Panc1 (cell line): ENCODE measurements at regions not wholly inside any gene's neighbourhood (a gene's known extent, or its start where the extent isn't known, plus 50 kb on each side); places are given as distances from the start of the nearest gene placed in this dataset.

ENCODE experiments used
- POLR2AphosphoS5 ChIP-seq: IDR thresholded peaks from 2 replicates; pipeline ENCODE4 v1.6.1; 2012; ENCODE audit warnings: mild to moderate bottlenecking, low read depth, low read length, moderate library complexity
- TF ChIP-seq, protein P1 (sequence below), 2 experiments: IDR thresholded peaks; 2 replicates each; pipeline ENCODE4 v1.6.1; 2011 to 2012; ENCODE audit warnings: low read depth in 2 of 2, control low read depth in 1 of 2, low read length in 1 of 2, mild to moderate bottlenecking in 1 of 2, moderate library complexity in 1 of 2; ENCODE audit not compliant: insufficient read depth in 1 of 2
- TF ChIP-seq, protein P2 (sequence below): fragments of 450-650 bp; IDR thresholded peaks from 2 replicates; pipeline ENCODE4 v1.5.1; 2017; ENCODE audit warnings: mild to moderate bottlenecking

DNA sequence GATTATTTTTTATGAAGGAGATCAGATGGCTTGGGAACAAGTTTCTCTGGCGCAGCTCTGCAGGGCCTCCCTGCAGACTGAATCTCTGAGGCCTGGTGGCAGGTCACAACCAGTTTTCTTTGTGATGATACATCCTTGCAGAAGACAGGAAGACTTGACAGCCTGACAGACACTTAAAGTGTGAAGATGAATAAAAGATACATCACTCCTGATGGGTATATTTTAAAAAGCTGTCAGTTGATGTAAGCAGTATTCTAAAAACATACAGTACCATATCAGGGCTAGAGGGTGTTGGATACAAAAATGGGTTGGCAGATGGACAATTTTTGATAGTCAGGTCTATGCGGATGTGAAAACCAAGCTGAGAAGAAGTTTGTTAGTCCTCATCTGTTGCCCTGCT is 239.5 kb downstream of the LHFPL1 start:
- TF ChIP-seq, protein P1, sequence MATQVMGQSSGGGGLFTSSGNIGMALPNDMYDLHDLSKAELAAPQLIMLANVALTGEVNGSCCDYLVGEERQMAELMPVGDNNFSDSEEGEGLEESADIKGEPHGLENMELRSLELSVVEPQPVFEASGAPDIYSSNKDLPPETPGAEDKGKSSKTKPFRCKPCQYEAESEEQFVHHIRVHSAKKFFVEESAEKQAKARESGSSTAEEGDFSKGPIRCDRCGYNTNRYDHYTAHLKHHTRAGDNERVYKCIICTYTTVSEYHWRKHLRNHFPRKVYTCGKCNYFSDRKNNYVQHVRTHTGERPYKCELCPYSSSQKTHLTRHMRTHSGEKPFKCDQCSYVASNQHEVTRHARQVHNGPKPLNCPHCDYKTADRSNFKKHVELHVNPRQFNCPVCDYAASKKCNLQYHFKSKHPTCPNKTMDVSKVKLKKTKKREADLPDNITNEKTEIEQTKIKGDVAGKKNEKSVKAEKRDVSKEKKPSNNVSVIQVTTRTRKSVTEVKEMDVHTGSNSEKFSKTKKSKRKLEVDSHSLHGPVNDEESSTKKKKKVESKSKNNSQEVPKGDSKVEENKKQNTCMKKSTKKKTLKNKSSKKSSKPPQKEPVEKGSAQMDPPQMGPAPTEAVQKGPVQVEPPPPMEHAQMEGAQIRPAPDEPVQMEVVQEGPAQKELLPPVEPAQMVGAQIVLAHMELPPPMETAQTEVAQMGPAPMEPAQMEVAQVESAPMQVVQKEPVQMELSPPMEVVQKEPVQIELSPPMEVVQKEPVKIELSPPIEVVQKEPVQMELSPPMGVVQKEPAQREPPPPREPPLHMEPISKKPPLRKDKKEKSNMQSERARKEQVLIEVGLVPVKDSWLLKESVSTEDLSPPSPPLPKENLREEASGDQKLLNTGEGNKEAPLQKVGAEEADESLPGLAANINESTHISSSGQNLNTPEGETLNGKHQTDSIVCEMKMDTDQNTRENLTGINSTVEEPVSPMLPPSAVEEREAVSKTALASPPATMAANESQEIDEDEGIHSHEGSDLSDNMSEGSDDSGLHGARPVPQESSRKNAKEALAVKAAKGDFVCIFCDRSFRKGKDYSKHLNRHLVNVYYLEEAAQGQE (IDR thresholded peaks at IDR 0.05; ENCODE audit: insufficient read depth in 1 of 2, low read depth in 2 of 2, low read length in 1 of 2), result no peak
- TF ChIP-seq, protein P2, sequence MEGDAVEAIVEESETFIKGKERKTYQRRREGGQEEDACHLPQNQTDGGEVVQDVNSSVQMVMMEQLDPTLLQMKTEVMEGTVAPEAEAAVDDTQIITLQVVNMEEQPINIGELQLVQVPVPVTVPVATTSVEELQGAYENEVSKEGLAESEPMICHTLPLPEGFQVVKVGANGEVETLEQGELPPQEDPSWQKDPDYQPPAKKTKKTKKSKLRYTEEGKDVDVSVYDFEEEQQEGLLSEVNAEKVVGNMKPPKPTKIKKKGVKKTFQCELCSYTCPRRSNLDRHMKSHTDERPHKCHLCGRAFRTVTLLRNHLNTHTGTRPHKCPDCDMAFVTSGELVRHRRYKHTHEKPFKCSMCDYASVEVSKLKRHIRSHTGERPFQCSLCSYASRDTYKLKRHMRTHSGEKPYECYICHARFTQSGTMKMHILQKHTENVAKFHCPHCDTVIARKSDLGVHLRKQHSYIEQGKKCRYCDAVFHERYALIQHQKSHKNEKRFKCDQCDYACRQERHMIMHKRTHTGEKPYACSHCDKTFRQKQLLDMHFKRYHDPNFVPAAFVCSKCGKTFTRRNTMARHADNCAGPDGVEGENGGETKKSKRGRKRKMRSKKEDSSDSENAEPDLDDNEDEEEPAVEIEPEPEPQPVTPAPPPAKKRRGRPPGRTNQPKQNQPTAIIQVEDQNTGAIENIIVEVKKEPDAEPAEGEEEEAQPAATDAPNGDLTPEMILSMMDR, result no peak
- no peak for TF ChIP-seq POLR2AphosphoS5
